ENCODE measurements at regions not wholly inside any gene's neighbourhood (a gene's known extent, or its start where the extent isn't known, plus 50 kb on each side); places are given as distances from the start of the nearest gene placed in this dataset.

DNA sequence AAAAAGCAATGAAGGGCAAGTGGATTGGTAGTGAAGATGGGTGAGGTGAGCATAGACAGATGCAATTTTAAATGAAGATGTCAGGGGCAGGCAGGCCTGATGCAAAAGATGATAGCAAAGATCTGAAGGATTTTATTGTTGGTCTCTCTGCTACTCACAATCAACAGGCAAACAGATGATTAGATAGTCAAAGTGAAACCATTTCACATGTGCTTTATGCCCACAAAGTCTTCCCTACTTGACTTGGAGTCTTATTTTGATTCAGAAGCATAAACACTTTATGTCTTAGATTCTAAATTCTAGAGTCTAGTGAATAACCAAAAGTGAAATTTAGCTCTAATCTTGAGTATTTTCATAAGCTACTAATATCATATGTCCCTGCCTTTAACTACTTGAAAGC, 153.8 kb upstream of the HNRNPA3 start:
- no peak for DNase-seq

DNA sequence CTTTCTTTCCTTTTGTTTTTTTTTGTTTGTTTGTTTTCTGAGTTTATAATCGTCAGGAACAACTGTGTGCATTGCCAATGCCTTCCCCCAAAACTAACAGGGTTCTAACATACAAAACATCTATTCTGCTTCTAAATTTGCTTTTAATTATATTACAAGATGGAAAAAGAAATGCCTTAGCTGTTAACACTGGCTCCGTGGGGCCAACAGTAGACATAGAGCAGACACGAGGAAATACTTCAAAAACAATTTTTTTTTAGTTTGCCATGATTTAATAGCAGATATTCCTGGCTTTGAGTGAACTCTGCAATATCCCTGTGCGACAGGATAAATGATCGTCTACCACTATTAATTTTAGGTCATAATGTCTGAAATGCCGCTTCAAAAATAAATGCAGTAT, 153.3 kb upstream of the HNRNPA3 start:
- DNase-seq = no peak

- no peak for DNase-seq
These were observed 149.3 kb upstream of the HNRNPA3 start for GRCh38 chr2:177063331-177063730.

- DNase-seq = no peak
These were observed 148.2 kb upstream of the HNRNPA3 start for GRCh38 chr2:177064422-177064821.

DNA sequence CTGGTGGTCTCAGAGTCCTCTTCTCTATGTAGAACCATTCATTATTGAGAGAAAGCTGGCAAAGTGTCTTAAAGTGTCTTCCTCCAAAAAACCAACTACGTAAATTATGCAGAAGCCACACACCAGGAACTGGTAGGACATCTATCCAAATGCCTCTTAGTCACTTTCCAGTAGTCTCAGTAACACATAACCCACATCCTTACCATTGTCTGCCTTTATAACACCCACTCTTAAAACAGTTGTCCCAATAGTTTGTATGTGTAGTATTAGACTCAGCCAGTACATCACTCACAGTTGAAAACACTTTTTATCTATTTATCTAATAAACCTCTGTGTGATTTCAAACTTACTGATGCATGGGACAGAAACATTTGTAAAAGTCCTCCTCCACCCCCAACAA, 143.6 kb upstream of the HNRNPA3 start:
- DNase-seq = no peak

GRCh38 chr2:177072090-177072489, 140.5 kb upstream of the HNRNPA3 start:
- peak; percentile 46 to 49 for DNase-seq

DNA sequence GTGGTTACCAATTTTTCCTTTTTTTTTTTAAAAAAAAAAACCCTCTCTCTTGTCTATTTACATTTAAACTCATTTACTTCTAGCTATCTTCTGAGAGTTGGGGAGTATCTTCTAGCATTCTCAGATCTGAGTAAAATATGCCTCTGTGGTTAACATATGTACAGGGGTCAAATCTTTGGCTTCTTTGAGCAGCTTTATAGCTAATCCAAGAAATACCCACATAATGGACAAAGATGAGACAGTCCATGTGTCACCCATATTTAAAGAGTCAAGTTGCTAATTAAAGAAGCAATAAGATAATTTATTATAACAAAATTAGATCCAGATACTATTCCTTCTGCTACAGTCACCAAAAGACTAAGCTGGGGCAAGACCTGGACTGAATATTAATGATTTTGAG, 139.0 kb upstream of the HNRNPA3 start:
- no peak for DNase-seq

DNA sequence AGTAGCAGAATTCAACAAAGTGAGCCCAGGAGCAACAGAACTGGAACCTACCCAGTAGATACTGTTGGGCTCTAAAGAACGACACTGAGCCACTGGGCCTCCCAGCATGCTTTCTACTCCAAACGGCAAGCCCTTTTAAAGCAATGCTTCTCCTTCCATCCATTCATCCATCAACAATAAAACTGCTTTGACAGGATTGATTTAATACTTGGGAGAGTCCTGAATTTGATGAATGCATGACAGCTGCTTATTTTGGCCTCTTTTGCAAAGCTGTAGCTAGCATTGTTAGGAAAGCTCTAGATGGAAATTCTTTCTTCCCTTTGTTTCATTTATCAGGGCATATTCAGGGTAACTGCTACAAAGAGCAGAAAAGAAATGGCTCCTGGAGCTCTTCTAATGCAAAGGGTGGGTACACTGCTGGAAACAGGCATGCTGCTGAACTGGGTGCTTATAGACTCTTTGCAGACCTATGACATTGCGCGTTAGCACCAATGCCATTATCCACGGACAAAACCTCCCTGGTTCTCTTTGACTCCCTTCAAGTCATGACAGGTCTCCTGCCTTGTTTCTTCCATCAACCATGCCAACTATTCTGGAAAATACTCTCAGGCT, 138.4 kb upstream of the HNRNPA3 start:
- DNase-seq = no peak

GRCh38 chr2:177075254-177075653, 137.3 kb upstream of the HNRNPA3 start:
- DNase-seq = no peak

DNA sequence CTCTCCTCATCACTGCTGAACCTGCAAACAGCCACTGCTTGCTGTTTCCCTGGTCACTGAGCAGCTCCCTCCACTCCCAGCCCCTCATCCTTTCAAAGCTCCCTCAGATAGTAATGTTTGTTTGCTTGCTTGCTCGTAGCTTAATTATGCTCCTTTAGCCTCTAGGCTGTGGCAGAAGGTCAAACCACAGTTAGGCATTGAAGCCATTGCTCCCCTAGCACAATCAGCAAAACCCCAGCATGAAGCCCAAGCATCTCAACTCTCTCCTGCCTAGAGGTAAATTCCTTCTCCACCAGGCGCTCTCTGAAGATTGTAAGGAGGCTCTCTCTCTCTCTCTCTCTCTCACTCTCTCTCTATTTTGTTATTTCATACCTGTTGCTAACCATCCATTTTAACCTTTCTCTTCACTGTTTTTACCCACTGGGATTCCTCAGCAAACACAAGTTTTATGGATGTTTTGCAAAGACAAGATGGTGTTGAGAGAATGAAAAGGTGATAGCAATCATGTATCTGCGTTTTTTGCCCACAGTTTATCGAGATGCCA, 135.9 kb upstream of the HNRNPA3 start:
- no peak for DNase-seq

- no peak for DNase-seq
These were observed 134.8 kb upstream of the HNRNPA3 start for GRCh38 chr2:177077778-177078177.

DNA sequence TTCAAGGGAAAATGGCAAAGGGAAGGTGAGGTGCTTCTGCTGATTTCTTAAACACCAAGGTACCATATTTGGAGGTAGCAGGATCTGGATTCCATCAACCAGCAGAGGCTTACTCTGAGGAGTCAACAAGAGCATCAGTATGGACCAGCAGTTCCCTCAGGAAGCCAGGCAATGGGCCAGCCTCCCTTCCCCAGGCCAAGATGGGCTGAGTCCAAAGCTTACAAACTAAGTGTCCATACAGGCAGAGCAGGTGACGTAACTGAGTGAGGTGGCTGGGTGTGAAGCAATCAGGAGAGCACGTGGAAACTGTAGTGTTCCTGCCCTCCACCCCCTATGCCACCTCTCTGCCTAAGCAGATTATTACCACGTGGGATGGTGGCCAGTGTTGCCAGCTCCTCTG, 134.2 kb upstream of the HNRNPA3 start:
- DNase-seq = no peak

- DNase-seq = no peak
These were observed 133.7 kb upstream of the HNRNPA3 start for GRCh38 chr2:177078855-177079254.

DNA sequence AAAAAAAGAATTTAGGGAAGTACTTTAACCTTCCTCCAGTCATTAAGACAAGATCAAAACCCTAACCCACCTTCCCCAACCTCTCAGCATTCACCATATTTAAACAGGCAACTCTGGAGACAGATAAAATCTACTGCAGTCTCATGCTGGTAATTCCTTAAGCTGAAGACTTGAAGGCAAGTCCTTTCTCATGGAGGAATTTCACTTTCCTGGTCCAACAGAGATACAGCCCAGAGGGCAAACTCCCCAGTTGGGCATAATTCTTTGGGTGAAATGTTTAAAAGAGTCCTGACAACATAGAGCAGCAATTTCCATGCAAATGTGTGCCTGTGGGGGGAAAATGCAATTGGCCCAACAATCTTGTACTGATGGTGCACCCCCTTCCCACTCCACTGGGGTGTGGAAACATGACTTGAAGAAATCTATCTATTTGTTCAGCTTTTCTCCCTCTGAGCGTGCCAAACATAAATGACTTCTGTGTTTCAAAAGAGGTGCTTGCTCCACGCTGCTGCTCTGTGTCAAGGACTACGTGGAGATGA, 131.8 kb upstream of the HNRNPA3 start:
- DNase-seq = no peak

DNA sequence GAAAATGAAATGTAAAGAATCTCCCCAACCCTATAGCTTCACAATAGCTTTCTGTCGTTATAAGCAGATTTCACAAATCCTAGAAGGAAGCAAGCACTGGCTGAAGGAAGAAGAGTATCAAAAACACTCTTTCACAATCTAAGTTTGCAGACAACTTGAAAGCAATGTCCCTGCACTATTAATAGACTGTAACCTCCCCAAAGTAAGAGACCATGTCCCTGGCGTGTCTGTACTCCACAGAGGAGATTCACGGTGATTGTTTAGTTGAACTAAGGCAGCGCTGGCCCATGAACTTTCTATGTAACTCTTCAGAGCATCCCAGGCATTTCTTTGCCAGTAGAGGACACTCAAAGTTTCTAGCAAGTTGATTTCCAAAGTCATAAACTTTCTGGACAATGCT, 128.0 kb upstream of the HNRNPA3 start:
- DNase-seq = no peak

DNA sequence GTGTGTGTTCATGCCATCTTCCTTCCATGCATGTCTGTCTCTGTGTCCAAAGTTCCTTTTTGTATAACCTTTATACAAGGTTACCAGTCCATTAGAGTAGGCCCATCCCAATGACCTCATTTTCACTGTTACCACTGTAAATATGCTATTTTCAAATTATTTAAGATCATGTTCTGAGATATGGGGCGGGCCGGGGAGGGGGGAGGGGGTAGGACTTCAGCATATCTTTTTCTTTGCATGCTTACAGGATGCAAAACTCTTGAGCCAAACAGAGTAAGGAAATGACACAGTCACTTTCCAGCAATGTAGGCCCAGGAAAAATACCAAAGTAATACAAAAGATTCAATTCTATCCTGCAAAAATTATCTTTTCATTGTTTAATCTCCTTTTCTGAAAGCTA, 124.1 kb upstream of the HNRNPA3 start:
- no peak for DNase-seq

GRCh38 chr2:177090967-177091366, 121.6 kb upstream of the HNRNPA3 start:
- DNase-seq = no peak

- DNase-seq = no peak
These were observed 119.2 kb upstream of the HNRNPA3 start for GRCh38 chr2:177093371-177093770.

GRCh38 chr2:177098001-177098613, 114.5 kb upstream of the HNRNPA3 start:
- DNase-seq = no peak

- DNase-seq = no peak
These were observed 110.7 kb upstream of the HNRNPA3 start for GRCh38 chr2:177101930-177102329.

DNA sequence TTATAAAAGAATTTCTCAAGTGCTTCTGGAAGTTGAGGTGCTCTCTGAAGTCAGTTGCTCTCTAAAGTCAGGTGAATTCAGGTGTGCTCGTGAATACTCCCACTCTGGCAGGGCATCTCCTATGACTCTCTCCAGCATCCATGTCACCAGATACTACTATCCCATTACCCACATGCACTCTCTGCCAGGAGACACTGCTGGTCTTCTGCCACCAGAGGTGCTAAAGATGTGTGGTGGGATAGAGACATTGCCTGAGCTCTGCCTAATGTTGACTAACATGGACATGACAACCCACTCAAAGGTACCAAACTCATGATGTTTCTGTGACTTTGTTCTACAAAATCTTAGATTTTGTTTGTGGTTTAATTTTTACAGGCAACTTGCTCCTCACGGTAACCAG, 106.4 kb upstream of the HNRNPA3 start:
- no peak for DNase-seq

DNA sequence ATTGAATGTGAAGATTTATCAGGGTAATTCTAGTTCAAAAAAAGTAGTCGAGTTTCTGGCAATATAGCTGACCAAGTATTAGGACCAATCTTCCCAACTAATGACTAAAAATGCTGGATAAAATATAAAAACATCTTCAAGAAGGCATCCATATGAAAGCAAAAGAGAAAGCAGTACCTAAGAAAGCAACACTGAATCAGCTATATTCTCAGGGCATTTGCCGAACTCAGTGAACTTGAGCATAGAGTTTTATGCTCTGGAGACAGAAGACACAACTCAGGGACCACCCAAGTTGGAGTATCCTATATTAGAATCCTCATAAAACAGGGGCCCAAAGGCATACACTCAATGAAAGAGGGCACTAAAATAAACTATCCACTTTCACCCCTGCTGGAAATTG, 103.7 kb upstream of the HNRNPA3 start:
- DNase-seq = no peak

DNA sequence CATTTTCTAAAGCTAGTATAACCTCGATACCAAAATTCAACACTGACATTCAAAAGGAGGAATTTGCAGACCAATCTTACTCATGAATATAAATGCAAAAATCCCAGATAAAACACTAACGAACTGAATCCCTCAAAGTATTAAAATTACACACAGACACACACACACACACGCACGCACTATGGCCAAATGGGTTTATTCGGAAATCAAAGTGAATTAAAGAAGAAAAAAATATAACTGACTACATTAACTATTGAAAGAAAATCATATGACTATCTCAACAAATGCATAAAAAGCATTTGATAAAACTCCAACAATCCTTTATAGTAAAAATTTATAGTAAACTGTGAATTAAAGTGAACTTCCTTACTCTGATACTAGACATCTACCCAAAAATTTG, 97.9 kb upstream of the HNRNPA3 start:
- no peak for DNase-seq

DNA sequence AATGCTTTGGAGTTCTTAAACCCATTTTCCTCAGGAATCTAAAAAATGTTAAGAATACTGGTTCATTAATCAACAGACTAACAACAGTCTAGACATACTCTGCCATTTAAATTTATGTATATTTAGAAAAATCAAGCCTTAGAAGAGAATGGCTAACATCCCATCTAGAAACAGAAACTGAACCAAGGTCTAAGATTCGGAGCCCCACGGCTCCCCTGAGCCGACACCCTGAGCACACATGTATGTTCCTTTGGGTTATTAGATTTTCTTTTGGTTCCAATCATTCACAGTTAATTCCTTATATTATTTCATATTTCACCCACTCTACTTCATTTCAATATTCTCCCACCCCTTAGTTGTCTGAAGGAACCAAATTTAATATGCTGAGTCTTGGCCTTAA, 94.8 kb upstream of the HNRNPA3 start:
- no peak for DNase-seq
